Kidney tubule cell (primary cell): ENCODE measurements at regions not wholly inside any gene's neighbourhood (a gene's known extent, or its start where the extent isn't known, plus 50 kb on each side); places are given as distances from the start of the nearest gene placed in this dataset.
A peak's percentile ranks its signal among the peaks of the same experiment; 100 is the strongest.
"Not testable (repeated sequence)": the region's sequence is repeated elsewhere in the genome, so short reads cannot be mapped to it uniquely, and the experiment has no call there.

ENCODE experiments used
- DNase-seq: peaks from one replicate; pipeline ENCODE4 v3.0.0-alpha.2; 2018; ENCODE audit warnings: low spot score

GRCh38 chr3:78426454-78426853 lies 1341.3 kb downstream of the ROBO1 start:
- DNase-seq = no peak

- DNase-seq = no peak
Observed at GRCh38 chr3:78427303-78427702, 1340.5 kb downstream of the ROBO1 start.

- no peak for DNase-seq
Observed at GRCh38 chr3:78430741-78431140, 1337.1 kb downstream of the ROBO1 start.

DNA sequence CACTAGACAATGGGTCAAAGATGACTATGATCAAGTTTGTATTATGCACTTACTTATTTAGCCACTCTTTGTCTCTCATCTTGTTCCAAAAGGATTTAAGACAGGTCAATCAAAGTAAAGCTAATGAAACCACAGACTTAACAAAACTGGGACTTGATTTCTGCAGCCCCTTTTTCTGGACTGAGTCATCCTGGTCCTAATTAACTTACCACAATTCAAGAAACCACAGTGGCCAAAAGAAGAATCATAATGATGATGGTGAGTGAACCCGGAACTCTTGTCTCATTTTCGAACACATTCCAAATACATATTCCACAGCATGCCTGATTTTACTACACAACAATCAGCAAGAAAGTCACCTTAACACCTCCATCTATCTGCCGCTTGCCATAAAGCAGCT lies 1333.0 kb downstream of the ROBO1 start:
- DNase-seq = no peak

- DNase-seq = no peak
Observed at GRCh38 chr3:78455166-78455565, 1312.6 kb downstream of the ROBO1 start.

DNA sequence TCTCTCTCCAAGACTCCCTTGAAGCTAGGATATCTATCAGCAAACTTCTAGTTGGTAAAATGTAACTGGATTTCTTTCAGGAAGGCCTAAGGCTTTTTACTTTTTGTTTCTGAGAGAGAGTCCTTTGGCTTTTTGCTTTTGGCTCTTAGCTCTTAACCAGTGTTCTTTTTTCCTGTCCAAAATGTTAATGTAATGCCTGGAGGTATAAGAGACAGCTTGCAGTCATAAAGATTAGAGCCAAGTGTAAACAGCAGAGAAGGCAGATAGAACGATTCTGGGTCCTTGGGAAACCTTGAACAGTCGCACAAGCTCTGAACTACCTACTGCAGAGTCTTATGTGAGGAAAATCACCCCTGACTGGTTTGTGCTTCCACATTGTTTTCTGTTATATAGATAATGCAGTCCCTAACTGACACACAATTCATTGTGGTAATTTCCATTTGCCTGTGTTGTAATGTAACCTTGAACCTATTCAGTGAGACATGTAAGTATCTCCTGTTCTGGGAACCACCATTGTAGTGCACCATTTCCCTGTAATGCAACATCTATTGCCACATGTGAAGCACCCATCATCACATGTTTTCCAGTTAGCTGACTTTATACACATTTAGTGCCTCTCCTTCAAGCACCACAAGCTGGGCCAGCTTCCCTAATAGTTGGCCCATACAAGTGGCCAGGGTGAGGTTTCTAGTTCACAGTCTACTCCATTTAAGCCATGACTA lies 1311.9 kb downstream of the ROBO1 start:
- DNase-seq = no peak

DNA sequence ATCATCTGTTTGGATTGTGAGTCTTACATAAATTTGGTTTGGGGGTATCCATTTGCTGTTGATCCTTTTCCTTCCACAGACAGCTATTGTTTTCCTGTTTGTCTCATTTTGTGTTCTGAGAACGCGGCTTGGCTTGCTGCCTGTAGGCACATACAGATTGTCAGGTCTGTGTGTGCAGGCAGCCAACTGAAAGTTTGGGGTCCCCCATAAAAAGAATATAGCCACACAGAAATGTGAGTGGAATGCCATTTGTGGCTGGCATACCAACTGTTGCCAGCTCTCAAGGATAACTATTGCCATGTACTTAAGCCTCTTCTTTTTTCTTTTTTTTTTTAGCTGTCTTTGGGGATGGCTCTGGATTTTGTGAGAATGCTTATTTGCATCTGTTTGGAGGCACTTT lies 1308.0 kb downstream of the ROBO1 start:
- no peak for DNase-seq

DNA sequence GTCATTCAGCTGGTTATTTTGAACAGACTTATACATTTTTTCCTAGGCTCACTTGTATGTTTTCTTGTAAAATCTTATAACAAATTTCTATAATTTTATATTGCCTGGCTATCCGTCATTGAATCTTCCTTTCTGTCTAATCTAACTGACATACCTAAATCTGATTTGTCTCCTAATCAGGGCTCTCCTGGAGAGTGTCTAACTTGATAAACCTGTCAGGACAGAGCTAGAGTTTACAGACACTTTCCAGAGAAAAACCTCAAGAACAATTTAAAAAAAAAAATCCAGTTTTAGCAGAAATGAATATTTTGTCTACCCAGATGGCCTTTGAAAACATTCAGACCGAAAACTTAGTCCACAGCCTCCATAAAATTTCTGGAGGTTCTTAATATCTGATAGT lies 1305.8 kb downstream of the ROBO1 start:
- no peak for DNase-seq

GRCh38 chr3:78476076-78476475 lies 1291.7 kb downstream of the ROBO1 start:
- no peak for DNase-seq

GRCh38 chr3:78481050-78481449 lies 1286.7 kb downstream of the ROBO1 start:
- no peak for DNase-seq

GRCh38 chr3:78483090-78483489 lies 1284.7 kb downstream of the ROBO1 start:
- DNase-seq = no peak

DNA sequence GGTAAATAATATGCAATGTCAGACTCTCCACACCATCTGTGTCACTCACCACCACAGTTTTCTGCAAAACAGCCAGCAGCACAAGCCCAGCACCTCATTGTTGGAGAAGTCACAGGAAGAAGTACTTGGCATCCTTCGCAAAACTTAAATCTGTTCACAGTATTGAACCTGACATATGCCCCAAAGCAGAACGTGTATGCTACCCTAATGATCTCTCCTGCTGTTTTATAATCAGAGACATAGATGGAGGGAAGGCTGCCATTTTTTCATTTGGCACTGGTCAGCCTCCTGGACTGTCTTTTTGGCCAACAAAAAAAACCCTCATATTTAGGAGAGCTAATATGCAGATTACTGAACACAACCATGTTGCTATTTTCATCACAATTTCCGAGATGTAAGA lies 1272.9 kb downstream of the ROBO1 start:
- no peak for DNase-seq

- no peak for DNase-seq
Observed at GRCh38 chr3:78495301-78495700, 1272.5 kb downstream of the ROBO1 start.

DNA sequence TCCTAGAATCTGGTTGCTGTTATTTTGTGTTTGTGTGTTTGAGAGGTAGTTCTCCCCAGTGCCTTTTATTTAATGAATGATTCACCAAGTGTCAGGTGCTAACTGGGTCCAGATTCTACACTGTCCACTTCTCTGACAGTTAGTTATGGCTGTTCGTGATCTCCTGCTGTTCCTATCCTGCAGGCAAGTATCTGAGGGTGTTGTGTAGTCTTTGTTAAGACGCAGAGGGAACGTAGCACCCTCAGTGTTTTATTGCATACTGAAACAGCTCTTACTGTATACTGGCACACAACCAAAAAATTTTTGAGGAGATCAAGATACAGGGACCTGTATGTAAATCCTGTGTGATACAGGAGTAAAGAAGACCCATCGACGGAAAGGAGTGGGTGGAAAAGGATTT lies 1271.3 kb downstream of the ROBO1 start:
- DNase-seq = no peak

DNA sequence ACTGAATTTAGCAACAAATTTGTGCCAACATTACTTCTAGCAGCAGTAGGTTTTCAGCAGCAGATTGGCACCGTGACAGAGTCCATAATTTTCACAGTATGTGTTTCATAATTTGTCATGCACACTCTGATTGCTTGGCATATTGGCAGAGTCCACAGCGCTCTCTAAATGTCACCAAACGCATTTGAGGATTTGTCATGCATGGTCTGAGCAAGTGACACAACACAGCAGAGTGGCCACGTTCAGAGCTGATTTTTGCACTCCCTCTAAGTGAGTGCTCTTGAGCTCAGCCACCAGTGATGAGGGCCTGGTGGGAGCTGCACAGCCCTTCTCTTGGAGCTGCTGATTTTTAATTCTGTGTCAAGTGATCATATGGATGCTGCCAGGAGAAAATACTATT lies 1270.8 kb downstream of the ROBO1 start:
- no peak for DNase-seq

GRCh38 chr3:78497767-78498166 lies 1270.0 kb downstream of the ROBO1 start:
- no peak for DNase-seq

DNA sequence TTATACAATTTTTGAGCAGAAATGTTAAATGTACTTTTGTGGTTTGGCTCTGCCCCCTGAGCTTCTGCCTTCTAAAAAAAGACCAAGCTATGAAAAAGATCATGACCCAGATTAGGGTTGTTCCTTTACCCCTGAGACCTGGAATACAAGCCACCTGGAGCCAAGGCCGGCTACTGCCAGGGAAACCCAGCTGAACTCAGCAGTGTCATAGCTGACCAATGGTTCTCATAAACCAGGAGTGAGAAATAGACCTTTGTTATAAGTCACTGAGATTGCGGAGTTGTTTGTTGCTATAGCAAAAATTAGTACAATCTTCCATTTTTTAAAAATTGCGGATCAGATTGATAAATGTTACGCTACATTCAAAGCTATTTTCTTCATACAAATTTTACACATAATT lies 1261.7 kb downstream of the ROBO1 start:
- DNase-seq = no peak

GRCh38 chr3:78506581-78507195 lies 1261.1 kb downstream of the ROBO1 start:
- DNase-seq = peak; percentile 73

- peak; percentile 76 for DNase-seq
Observed at GRCh38 chr3:78507196-78507984, 1260.4 kb downstream of the ROBO1 start.

- no peak for DNase-seq
Observed at GRCh38 chr3:78511840-78512239, 1256.0 kb downstream of the ROBO1 start.

- not testable (repeated sequence) for DNase-seq
Observed at GRCh38 chr3:78512786-78513185, 1255.0 kb downstream of the ROBO1 start.

DNA sequence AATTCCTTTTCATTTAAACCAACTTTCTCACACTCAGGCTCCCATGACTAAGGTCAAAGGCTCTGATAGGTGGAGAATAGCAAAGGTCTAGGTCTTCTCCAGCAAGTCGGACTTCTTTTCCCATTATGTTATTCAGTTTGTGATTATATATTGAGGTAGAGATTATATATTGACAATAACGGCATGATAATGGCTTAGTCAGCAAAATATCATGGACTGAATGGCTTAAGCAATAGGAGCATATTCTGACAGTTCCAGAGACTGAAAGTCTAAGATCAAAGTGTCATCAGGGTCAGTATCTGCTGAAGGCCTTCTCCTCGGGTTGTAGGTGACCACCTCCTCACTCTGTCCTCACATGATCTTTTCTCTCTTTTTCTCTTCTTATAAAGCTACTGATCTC lies 1251.4 kb downstream of the ROBO1 start:
- no peak for DNase-seq

GRCh38 chr3:78516937-78517336 lies 1250.9 kb downstream of the ROBO1 start:
- no peak for DNase-seq
